Stomach smooth muscle (tissue), 2 donors: ENCODE measurements at regions not wholly inside any gene's neighbourhood (a gene's known extent, or its start where the extent isn't known, plus 50 kb on each side); places are given as distances from the start of the nearest gene placed in this dataset.

Experiments
- H3K27ac ChIP-seq: one replicate; pipeline ENCODE4 v1.7.0; 2013; ENCODE audit warnings: mild to moderate bottlenecking, low read length, inconsistent platforms
- H3K27me3 ChIP-seq, 2 donors: one replicate each; pipeline ENCODE4 v1.7.0; 2013; ENCODE audit warnings: low read length in 2 of 2; ENCODE audit not compliant: insufficient read depth in 2 of 2, control insufficient read depth in 1 of 2
- H3K36me3 ChIP-seq, 2 donors: one replicate each; pipeline ENCODE4 v1.7.0; 2013; ENCODE audit warnings: low read length in 2 of 2; ENCODE audit not compliant: control insufficient read depth in 2 of 2, insufficient read depth in 2 of 2
- H3K4me1 ChIP-seq: one replicate; pipeline ENCODE4 v1.7.0; 2013; ENCODE audit warnings: low read length; ENCODE audit not compliant: control insufficient read depth, insufficient read depth
- H3K4me3 ChIP-seq, 2 donors: one replicate each; pipeline ENCODE4 v1.7.0; 2013; ENCODE audit warnings: low read length in 2 of 2
- H3K9ac ChIP-seq, 2 donors: one replicate each; pipeline ENCODE4 v1.7.0; 2013; ENCODE audit warnings: low read length in 2 of 2, mild to moderate bottlenecking in 1 of 2
- H3K9me3 ChIP-seq, 2 donors: one replicate each; pipeline ENCODE4 v1.7.0; 2013; ENCODE audit warnings: low read length in 2 of 2; ENCODE audit not compliant: control insufficient read depth in 2 of 2
- donor health status: healthy.
- donor health status: Pancreatic carcinoma.

- no peaks in the 10 kb centered on the region for H3K4me1 ChIP-seq
Observed at GRCh38 chr6:145374570-145374969, 360.8 kb downstream of the EPM2A start.

DNA sequence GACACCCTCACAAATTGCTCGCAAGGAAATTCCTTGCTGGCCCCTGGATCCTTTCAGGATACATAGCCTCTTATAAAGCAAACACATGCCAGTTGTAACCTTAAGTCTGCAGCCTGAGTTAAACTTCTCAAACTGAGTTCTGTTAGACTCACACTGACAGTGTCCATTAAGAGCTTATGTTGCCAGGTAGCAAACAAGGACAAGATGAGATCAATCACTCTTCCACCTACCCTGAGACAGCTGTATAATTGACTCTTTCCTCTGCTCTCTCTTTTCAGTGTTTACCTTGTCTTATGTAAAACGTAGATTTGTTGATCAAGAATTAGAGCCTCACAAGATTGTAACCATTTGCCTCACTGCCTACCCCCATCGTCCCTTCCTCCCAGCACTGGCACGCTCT, 359.8 kb downstream of the EPM2A start:
- no peak overlapping the region for H3K4me3 ChIP-seq
- H3K9me3 ChIP-seq, result no peaks in the 10 kb centered on the region
- no peak overlapping the region for H3K27ac ChIP-seq
- H3K9ac ChIP-seq, result no peak overlapping the region
- H3K36me3 ChIP-seq, result no peaks in the 10 kb centered on the region
- H3K27me3 ChIP-seq, result no peaks in the 10 kb centered on the region
- H3K4me1 ChIP-seq, result no peaks in the 10 kb centered on the region

More at GRCh38 chr6:145374570-145374969, 360.8 kb downstream of the EPM2A start:
- Histone ChIP-seq H3K27me3 (no peaks in the 10 kb centered on the region), H3K27ac (no peak overlapping the region), H3K4me3 (no peak overlapping the region), H3K9me3 (no peaks in the 10 kb centered on the region), H3K36me3 (no peaks in the 10 kb centered on the region), H3K9ac (no peak overlapping the region)

DNA sequence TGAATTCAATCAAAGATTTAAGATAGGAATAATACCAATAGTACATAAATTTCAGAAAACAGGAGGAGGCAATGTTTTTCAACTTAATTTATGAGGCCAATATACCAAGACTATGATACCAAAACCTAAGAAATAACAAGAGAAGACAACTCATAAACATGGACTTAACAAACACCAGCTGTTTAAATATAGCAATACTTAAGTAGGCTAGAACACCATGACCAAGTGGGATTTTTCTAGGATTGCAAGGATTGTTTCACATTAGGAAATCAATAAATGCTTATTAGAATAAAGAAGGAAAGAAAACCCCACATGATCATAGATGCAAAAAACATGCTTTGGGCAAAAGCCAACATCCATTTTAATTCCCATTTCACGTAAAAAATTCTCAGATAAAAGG, 355.1 kb downstream of the EPM2A start:
- Histone ChIP-seq H3K4me3 (no peak overlapping the region), H3K36me3 (no peaks in the 10 kb centered on the region), H3K27me3 (no peaks in the 10 kb centered on the region), H3K9ac (no peak overlapping the region), H3K4me1 (no peaks in the 10 kb centered on the region), H3K27ac (no peak overlapping the region), H3K9me3 (no peaks in the 10 kb centered on the region)

- no peaks in the 10 kb centered on the region for H3K36me3 ChIP-seq
- no peaks in the 10 kb centered on the region for H3K27me3 ChIP-seq
- H3K9me3 ChIP-seq, result no peaks in the 10 kb centered on the region
- H3K27ac ChIP-seq, result no peak overlapping the region
- H3K9ac ChIP-seq, result no peak overlapping the region
- no peaks in the 10 kb centered on the region for H3K4me1 ChIP-seq
- H3K4me3 ChIP-seq, result no peak overlapping the region
Observed at GRCh38 chr6:145381941-145382340, 353.4 kb downstream of the EPM2A start.

DNA sequence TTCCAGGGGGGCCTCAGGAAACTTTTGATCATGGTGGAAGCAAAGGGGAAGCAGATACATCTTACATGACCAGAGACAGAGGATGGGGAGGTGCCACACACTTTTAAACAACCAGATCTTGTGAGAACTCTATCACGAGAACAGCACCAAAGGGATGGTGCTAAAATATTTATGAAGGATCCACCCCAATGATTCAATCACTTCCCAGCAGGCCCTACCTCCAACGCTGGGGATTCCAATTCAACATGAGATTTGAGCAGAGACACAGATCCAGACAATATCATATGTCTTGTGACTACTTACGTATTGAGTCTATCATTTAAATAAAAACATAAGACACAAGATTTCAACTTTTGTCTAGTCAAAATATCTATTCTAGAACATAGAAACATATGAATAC, 351.9 kb downstream of the EPM2A start:
- H3K9ac ChIP-seq, result no peak overlapping the region
- H3K4me1 ChIP-seq, result no peaks in the 10 kb centered on the region
- no peak overlapping the region for H3K27ac ChIP-seq
- H3K36me3 ChIP-seq, result no peaks in the 10 kb centered on the region
- no peaks in the 10 kb centered on the region for H3K27me3 ChIP-seq
- H3K4me3 ChIP-seq, result no peak overlapping the region
- no peaks in the 10 kb centered on the region for H3K9me3 ChIP-seq

DNA sequence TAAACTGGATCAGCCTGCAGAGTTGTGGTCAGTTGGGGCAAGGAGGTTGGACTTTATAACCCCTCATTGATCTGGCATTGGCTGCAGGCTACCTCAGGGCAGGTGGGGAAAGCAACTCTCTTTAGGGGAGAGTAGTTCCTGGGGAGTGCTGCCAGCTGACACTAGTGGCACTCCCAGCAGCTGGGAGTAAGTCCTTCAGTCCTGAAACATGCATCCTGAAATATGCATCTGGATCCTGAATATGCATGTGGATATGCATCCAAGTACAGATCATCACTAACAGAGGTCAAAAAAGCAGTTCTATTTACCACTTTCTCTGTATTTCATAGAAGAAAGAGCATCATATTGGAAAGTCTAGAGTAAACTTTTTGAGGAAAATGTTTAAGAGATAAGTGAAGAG, 350.8 kb downstream of the EPM2A start:
- no peaks in the 10 kb centered on the region for H3K9me3 ChIP-seq
- H3K4me1 ChIP-seq, result no peaks in the 10 kb centered on the region
- no peak overlapping the region for H3K4me3 ChIP-seq
- no peaks in the 10 kb centered on the region for H3K27me3 ChIP-seq
- H3K36me3 ChIP-seq, result no peaks in the 10 kb centered on the region
- no peak overlapping the region for H3K9ac ChIP-seq
- H3K27ac ChIP-seq, result no peak overlapping the region

- Histone ChIP-seq H3K27me3 (no peaks in the 10 kb centered on the region), H3K9ac (no peak overlapping the region), H3K4me1 (no peaks in the 10 kb centered on the region), H3K9me3 (no peaks in the 10 kb centered on the region), H3K27ac (no peak overlapping the region), H3K36me3 (no peaks in the 10 kb centered on the region), H3K4me3 (no peak overlapping the region)
Observed at GRCh38 chr6:145396499-145396898, 338.8 kb downstream of the EPM2A start.

GRCh38 chr6:145400508-145400907, 334.8 kb downstream of the EPM2A start:
- Histone ChIP-seq H3K9me3 (no peaks in the 10 kb centered on the region), H3K27me3 (no peaks in the 10 kb centered on the region), H3K4me3 (no peak overlapping the region), H3K36me3 (no peaks in the 10 kb centered on the region), H3K4me1 (no peaks in the 10 kb centered on the region), H3K9ac (no peak overlapping the region), H3K27ac (no peak overlapping the region)

DNA sequence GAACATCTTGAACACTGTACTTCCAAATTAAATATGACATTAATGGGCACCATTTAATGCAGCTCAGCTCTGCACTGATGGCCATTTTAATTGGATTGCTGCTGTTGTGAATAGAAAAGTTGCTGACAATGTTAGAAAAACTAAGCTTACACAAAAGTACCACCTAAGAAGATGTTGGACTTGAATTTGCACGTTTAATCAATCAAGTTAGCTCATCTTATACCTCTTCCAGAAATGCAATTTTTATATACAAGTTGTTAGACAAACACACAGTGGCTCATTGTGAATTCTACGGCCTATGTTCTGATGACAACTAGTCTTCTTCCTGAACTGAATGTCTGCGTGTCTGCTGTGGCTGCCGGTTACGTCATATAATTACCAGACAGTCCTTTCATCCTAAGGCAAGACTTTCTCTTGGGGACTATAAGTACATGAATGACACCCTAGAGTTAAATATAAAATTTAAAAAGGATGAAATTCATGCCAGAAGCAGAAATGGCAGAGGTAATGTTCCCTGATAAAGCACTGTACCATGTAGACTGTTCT, 330.2 kb downstream of the EPM2A start:
- no peaks in the 10 kb centered on the region for H3K36me3 ChIP-seq
- no peaks in the 10 kb centered on the region for H3K4me1 ChIP-seq
- no peak overlapping the region for H3K27ac ChIP-seq
- H3K4me3 ChIP-seq, result no peak overlapping the region
- no peaks in the 10 kb centered on the region for H3K27me3 ChIP-seq
- no peak overlapping the region for H3K9ac ChIP-seq
- no peaks in the 10 kb centered on the region for H3K9me3 ChIP-seq

- Histone ChIP-seq H3K36me3 (no peaks in the 10 kb centered on the region), H3K4me1 (no peaks in the 10 kb centered on the region), H3K9me3 (no peaks in the 10 kb centered on the region), H3K9ac (no peak overlapping the region), H3K27ac (no peak overlapping the region), H3K4me3 (no peak overlapping the region), H3K27me3 (no peaks in the 10 kb centered on the region)
Observed at GRCh38 chr6:145406783-145407182, 328.5 kb downstream of the EPM2A start.

GRCh38 chr6:145415616-145416015, 319.7 kb downstream of the EPM2A start:
- Histone ChIP-seq H3K36me3 (no peaks in the 10 kb centered on the region), H3K4me3 (no peak overlapping the region), H3K4me1 (no peaks in the 10 kb centered on the region), H3K9me3 (no peaks in the 10 kb centered on the region), H3K27me3 (no peaks in the 10 kb centered on the region), H3K9ac (no peak overlapping the region), H3K27ac (no peak overlapping the region)
